ENCODE measurements at regions not wholly inside any gene's neighbourhood (a gene's known extent, or its start where the extent isn't known, plus 50 kb on each side); places are given as distances from the start of the nearest gene placed in this dataset.
A peak's percentile ranks its signal among the peaks of the same experiment; 100 is the strongest.

DNA sequence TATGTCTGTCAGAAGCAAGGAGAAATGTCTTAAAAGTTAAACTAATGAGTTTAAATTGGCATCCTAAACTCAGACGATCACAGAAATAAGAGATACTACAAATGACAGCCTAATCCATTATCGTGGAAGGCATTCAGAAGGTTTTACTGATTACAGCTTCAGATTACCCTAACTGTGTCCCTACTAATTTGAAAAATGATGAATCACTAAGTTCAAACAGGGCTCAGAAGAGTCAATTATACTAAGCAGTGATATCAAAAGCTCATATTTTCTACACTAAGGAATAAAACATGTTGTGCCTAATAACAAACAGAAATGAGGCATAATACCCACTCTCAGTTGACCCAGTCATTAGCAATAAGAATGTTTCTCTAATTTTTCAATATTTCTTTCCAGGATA lies 152.0 kb upstream of the NRBF2 start:
- peaks cover 5% of the 10 kb centered on the region for H3K4me1 Mint-ChIP-seq (ENCODE audit: low read depth, unreplicated experiment)
- no peak for FAIRE-seq

DNA sequence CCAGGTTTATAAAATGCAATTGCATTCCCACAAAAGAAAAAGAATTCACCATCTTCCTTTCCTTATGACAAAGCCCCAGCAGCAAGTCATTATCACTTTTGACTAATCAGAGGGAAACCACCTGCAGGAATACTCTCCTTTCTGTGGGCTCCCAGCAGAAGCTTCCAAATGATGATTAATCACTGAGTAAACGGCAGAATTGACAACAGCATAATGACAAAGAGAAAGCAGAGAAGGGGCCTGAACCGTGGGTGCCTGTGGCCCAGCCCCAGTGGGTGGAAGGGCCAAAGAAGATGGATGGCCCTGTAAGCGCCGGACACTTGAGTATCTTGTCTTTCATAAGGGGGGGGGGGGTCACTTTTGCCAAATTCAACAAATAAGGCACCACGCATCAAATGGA lies 152.4 kb upstream of the NRBF2 start:
- Mint-ChIP-seq H3K9me3 (ENCODE audit: unreplicated experiment) (peaks cover 2% of the 10 kb centered on the region), H3K27ac (ENCODE audit: unreplicated experiment) (no peak overlapping the region), H3K4me1 (ENCODE audit: low read depth, unreplicated experiment) (peaks cover 5% of the 10 kb centered on the region), H3K36me3 (ENCODE audit: low read depth, unreplicated experiment) (no peaks in the 10 kb centered on the region), H3K27me3 (ENCODE audit: low read depth, unreplicated experiment) (no peaks in the 10 kb centered on the region), H3K4me3 (ENCODE audit: unreplicated experiment) (no peak overlapping the region)
- FAIRE-seq (no peak), DNase-seq (ENCODE audit: low read depth) (peak; percentile 34)
- no peak overlapping the region for H3K4me3 ChIP-seq (ENCODE audit: insufficient read depth, low read depth, low read length)
- H3K9ac ChIP-seq (ENCODE audit: low read length), result no peak overlapping the region
- TF ChIP-seq, protein P1, sequence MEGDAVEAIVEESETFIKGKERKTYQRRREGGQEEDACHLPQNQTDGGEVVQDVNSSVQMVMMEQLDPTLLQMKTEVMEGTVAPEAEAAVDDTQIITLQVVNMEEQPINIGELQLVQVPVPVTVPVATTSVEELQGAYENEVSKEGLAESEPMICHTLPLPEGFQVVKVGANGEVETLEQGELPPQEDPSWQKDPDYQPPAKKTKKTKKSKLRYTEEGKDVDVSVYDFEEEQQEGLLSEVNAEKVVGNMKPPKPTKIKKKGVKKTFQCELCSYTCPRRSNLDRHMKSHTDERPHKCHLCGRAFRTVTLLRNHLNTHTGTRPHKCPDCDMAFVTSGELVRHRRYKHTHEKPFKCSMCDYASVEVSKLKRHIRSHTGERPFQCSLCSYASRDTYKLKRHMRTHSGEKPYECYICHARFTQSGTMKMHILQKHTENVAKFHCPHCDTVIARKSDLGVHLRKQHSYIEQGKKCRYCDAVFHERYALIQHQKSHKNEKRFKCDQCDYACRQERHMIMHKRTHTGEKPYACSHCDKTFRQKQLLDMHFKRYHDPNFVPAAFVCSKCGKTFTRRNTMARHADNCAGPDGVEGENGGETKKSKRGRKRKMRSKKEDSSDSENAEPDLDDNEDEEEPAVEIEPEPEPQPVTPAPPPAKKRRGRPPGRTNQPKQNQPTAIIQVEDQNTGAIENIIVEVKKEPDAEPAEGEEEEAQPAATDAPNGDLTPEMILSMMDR (IDR thresholded peaks at IDR 0.05; ENCODE audit: insufficient read depth, low read depth, low read length), result no peak
- TF ChIP-seq EZH2 (IDR thresholded peaks at IDR 0.05; ENCODE audit: insufficient read depth, low read length), result no peak
- H3K27ac ChIP-seq (ENCODE audit: low read depth, low read length), result no peak overlapping the region
- no peaks in the 10 kb centered on the region for H3K36me3 ChIP-seq (ENCODE audit: insufficient read depth, low read length)
- no peaks in the 10 kb centered on the region for H3K9me3 ChIP-seq (ENCODE audit: insufficient read depth, low read depth, low read length)
- no peaks in the 10 kb centered on the region for H3K4me1 ChIP-seq (ENCODE audit: insufficient read depth, low read length)
- H4K20me1 ChIP-seq (ENCODE audit: insufficient read depth, low read length), result no peaks in the 10 kb centered on the region
- no peak overlapping the region for H3K4me2 ChIP-seq (ENCODE audit: low read length)
- H3K27me3 ChIP-seq (ENCODE audit: insufficient read depth, low read length), result no peaks in the 10 kb centered on the region
- H3K79me2 ChIP-seq (ENCODE audit: insufficient read depth, low read length), result no peaks in the 10 kb centered on the region
- H2AFZ ChIP-seq (ENCODE audit: low read depth, low read length), result no peak overlapping the region

More for the DNA sequence above, 152.0 kb upstream of the NRBF2 start:
- Mint-ChIP-seq H3K27ac (ENCODE audit: unreplicated experiment) (no peak overlapping the region), H3K27me3 (ENCODE audit: low read depth, unreplicated experiment) (no peaks in the 10 kb centered on the region), H3K4me3 (ENCODE audit: unreplicated experiment) (no peak overlapping the region), H3K9me3 (ENCODE audit: unreplicated experiment) (peaks cover 2% of the 10 kb centered on the region), H3K36me3 (ENCODE audit: low read depth, unreplicated experiment) (no peaks in the 10 kb centered on the region)
- TF ChIP-seq, protein P1 (IDR thresholded peaks at IDR 0.05; ENCODE audit: insufficient read depth, low read depth, low read length), result no peak
- H3K36me3 ChIP-seq (ENCODE audit: insufficient read depth, low read length), result no peaks in the 10 kb centered on the region
- H2AFZ ChIP-seq (ENCODE audit: low read depth, low read length), result no peak overlapping the region
- no peaks in the 10 kb centered on the region for H3K27me3 ChIP-seq (ENCODE audit: insufficient read depth, low read length)
- H3K79me2 ChIP-seq (ENCODE audit: insufficient read depth, low read length), result no peaks in the 10 kb centered on the region
- H3K9me3 ChIP-seq (ENCODE audit: insufficient read depth, low read depth, low read length), result no peaks in the 10 kb centered on the region
- H4K20me1 ChIP-seq (ENCODE audit: insufficient read depth, low read length), result no peaks in the 10 kb centered on the region
- H3K9ac ChIP-seq (ENCODE audit: low read length), result no peak overlapping the region
- no peak overlapping the region for H3K27ac ChIP-seq (ENCODE audit: low read depth, low read length)
- no peak overlapping the region for H3K4me3 ChIP-seq (ENCODE audit: insufficient read depth, low read depth, low read length)
- H3K4me1 ChIP-seq (ENCODE audit: insufficient read depth, low read length), result no peaks in the 10 kb centered on the region
- no peak overlapping the region for H3K4me2 ChIP-seq (ENCODE audit: low read length)
- no peak for DNase-seq (ENCODE audit: low read depth)

DNA sequence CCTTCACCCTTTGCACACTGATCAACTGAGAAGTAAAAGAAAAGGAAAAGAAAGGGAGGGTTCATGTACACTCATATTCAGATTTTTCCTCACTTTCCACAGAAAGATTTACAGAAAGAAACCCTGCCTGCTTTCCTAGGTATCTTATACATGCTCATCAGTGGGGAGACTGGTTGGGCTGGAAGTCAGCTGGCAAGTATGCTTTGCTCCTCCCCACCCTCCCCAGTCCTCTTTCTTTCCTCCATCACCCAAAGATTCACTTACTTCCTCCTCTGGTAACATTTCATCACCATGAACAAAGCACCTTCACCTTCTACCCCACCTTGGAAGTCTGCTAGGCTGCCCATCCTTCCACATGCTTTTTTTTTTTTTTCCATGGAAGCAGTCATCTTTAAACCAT lies 153.2 kb upstream of the NRBF2 start:
- peaks cover 6% of the 10 kb centered on the region for H3K9me3 Mint-ChIP-seq (ENCODE audit: unreplicated experiment)
- FAIRE-seq, result no peak
- no peaks in the 10 kb centered on the region for H4K20me1 ChIP-seq (ENCODE audit: insufficient read depth, low read length)

More for the DNA sequence above, 153.2 kb upstream of the NRBF2 start:
- Histone ChIP-seq H3K4me3 (ENCODE audit: insufficient read depth, low read depth, low read length) (no peak overlapping the region), H3K4me1 (ENCODE audit: insufficient read depth, low read length) (no peaks in the 10 kb centered on the region), H3K27me3 (ENCODE audit: insufficient read depth, low read length) (no peaks in the 10 kb centered on the region), H2AFZ (ENCODE audit: low read depth, low read length) (no peak overlapping the region), H3K27ac (ENCODE audit: low read depth, low read length) (no peak overlapping the region), H3K9ac (ENCODE audit: low read length) (no peak overlapping the region), H3K9me3 (ENCODE audit: insufficient read depth, low read depth, low read length) (peaks cover 4% of the 10 kb centered on the region), H3K79me2 (ENCODE audit: insufficient read depth, low read length) (no peaks in the 10 kb centered on the region), H3K4me2 (ENCODE audit: low read length) (no peak overlapping the region), H3K36me3 (ENCODE audit: insufficient read depth, low read length) (no peaks in the 10 kb centered on the region)
- no peak for TF ChIP-seq EZH2 (IDR thresholded peaks at IDR 0.05; ENCODE audit: insufficient read depth, low read length)
- TF ChIP-seq, protein P1 (IDR thresholded peaks at IDR 0.05; ENCODE audit: insufficient read depth, low read depth, low read length), result no peak
- peaks cover 5% of the 10 kb centered on the region for H3K4me1 Mint-ChIP-seq (ENCODE audit: low read depth, unreplicated experiment)
- H3K36me3 Mint-ChIP-seq (ENCODE audit: low read depth, unreplicated experiment), result peaks cover 3% of the 10 kb centered on the region
- no peak overlapping the region for H3K27ac Mint-ChIP-seq (ENCODE audit: unreplicated experiment)
- H3K27me3 Mint-ChIP-seq (ENCODE audit: low read depth, unreplicated experiment), result no peaks in the 10 kb centered on the region
- no peak for DNase-seq (ENCODE audit: low read depth)
- H3K4me3 Mint-ChIP-seq (ENCODE audit: unreplicated experiment), result no peak overlapping the region
